HEK293 (cell line): ENCODE measurements at regions not wholly inside any gene's neighbourhood (a gene's known extent, or its start where the extent isn't known, plus 50 kb on each side); places are given as distances from the start of the nearest gene placed in this dataset.

Source experiments
- CTCF ChIA-PET: fragments of 350-600 bp; formaldehyde crosslinking; extraction: SDS; loops from one replicate; lab custom pipeline; 2021; ENCODE audit warnings: antibody characterized with exemption; lab: Yijun Ruan, JAX
- POLR2A ChIA-PET: fragments of 300-600 bp; formaldehyde crosslinking; extraction: SDS; loops from one replicate; lab custom pipeline; 2020; ENCODE audit warnings: antibody characterized with exemption, inconsistent platforms; lab: Yijun Ruan, JAX
- H3K27ac ChIP-seq: fragments of 200-500 bp; sonication (Bioruptor generic); 2 replicates; pipeline ENCODE4 v1.5.1; 2014; ENCODE audit warnings: low read depth, low read length, control low read depth, inconsistent platforms; ENCODE audit errors: extremely low read depth
- H3K36me3 ChIP-seq, 2 experiments: fragments of 200-500 bp in 1 of 2; sonication (Bioruptor generic) in 1 of 2; 1 replicate in 1 of 2; 2 replicates in 1 of 2; pipeline ENCODE4 v1.5.1; 2014 to 2017; ENCODE audit warnings: inconsistent platforms in 2 of 2, low read length in 2 of 2; ENCODE audit not compliant: control insufficient read depth in 2 of 2, insufficient read depth in 1 of 2
- H3K4me1 ChIP-seq: fragments of 200-500 bp; sonication (Bioruptor generic); 2 replicates; pipeline ENCODE4 v1.5.1; 2014; ENCODE audit warnings: mild to moderate bottlenecking, low read length, inconsistent platforms; ENCODE audit not compliant: control insufficient read depth, insufficient read depth
- H3K4me3 ChIP-seq: 2 replicates; pipeline ENCODE4 v1.5.1; 2011; ENCODE audit warnings: low read depth, mild to moderate bottlenecking, control low read depth, low read length, moderate library complexity
- H3K9me3 ChIP-seq: fragments of 200-500 bp; sonication (Bioruptor generic); 2 replicates; pipeline ENCODE4 v1.5.1; 2014; ENCODE audit warnings: low read depth, low read length, inconsistent platforms; ENCODE audit not compliant: control insufficient read depth, insufficient read depth
- BCL11A ChIP-seq: fragments of 450-650 bp; formaldehyde crosslinking; IDR thresholded peaks from 2 replicates; pipeline ENCODE4 v1.5.1; 2016; ENCODE audit warnings: low read depth, missing biosample characterization, missing genetic modification characterization
- GLIS1 ChIP-seq: fragments of 450-650 bp; formaldehyde crosslinking; IDR thresholded peaks from 2 replicates; pipeline ENCODE4 v1.5.1; 2016; ENCODE audit warnings: missing biosample characterization, missing genetic modification characterization
- HOXC10 ChIP-seq: sonication (generic); formaldehyde crosslinking; IDR thresholded peaks from 2 replicates; pipeline ENCODE4 v1.8.1; 2023; ENCODE audit warnings: mild to moderate bottlenecking, missing genetic modification reagents
- KLF16 ChIP-seq: fragments of 450-650 bp; formaldehyde crosslinking; IDR thresholded peaks from 2 replicates; pipeline ENCODE4 v1.5.1; 2017; ENCODE audit warnings: missing biosample characterization, missing genetic modification characterization
- OSR2 ChIP-seq: fragments of 450-650 bp; formaldehyde crosslinking; IDR thresholded peaks from 2 replicates; pipeline ENCODE4 v1.5.1; 2016; ENCODE audit warnings: missing biosample characterization, missing genetic modification characterization
- SCRT1 ChIP-seq: fragments of 450-650 bp; formaldehyde crosslinking; IDR thresholded peaks from 2 replicates; pipeline ENCODE4 v1.5.1; 2016; ENCODE audit warnings: missing biosample characterization, missing genetic modification characterization, borderline replicate concordance
- ZBTB20 ChIP-seq: fragments of 450-650 bp; formaldehyde crosslinking; IDR thresholded peaks from 2 replicates; pipeline ENCODE4 v1.5.1; 2016; ENCODE audit warnings: missing biosample characterization, missing genetic modification characterization
- ZNF155 ChIP-seq: fragments of 450-650 bp; formaldehyde crosslinking; IDR thresholded peaks from 2 replicates; pipeline ENCODE4 v1.5.1; 2016; ENCODE audit warnings: missing biosample characterization, missing genetic modification characterization
- ZNF2 ChIP-seq: fragments of 450-650 bp; formaldehyde crosslinking; IDR thresholded peaks from 2 replicates; pipeline ENCODE4 v1.5.1; 2016; ENCODE audit warnings: missing biosample characterization, missing genetic modification characterization
- ZNF23 ChIP-seq: fragments of 450-650 bp; formaldehyde crosslinking; IDR thresholded peaks from 2 replicates; pipeline ENCODE4 v1.5.1; 2016; ENCODE audit warnings: missing biosample characterization, missing genetic modification characterization, borderline replicate concordance
- ZNF549 ChIP-seq: fragments of 450-650 bp; IDR thresholded peaks from 2 replicates; pipeline ENCODE4 v1.5.1; 2018; ENCODE audit warnings: missing biosample characterization, missing genetic modification characterization, mild to moderate bottlenecking, inconsistent platforms, moderate library complexity
- TF ChIP-seq, protein P1 (sequence below): fragments of 450-650 bp; formaldehyde crosslinking; IDR thresholded peaks from 2 replicates; pipeline ENCODE4 v1.5.1; 2016; ENCODE audit warnings: missing biosample characterization, missing genetic modification characterization, borderline replicate concordance
- TF ChIP-seq, protein P2 (sequence below): fragments of 450-650 bp; formaldehyde crosslinking; IDR thresholded peaks from 2 replicates; pipeline ENCODE4 v1.5.1; 2016; ENCODE audit warnings: missing biosample characterization, missing genetic modification characterization
- TF ChIP-seq, protein P3 (sequence below): fragments of 450-650 bp; formaldehyde crosslinking; IDR thresholded peaks from 2 replicates; pipeline ENCODE4 v1.5.0; 2017; ENCODE audit warnings: missing biosample characterization, missing genetic modification characterization, borderline replicate concordance
- TF ChIP-seq, protein P4 (sequence below): fragments of 450-650 bp; formaldehyde crosslinking; IDR thresholded peaks from 2 replicates; pipeline ENCODE4 v1.5.1; 2016; ENCODE audit warnings: missing biosample characterization, missing genetic modification characterization

DNA sequence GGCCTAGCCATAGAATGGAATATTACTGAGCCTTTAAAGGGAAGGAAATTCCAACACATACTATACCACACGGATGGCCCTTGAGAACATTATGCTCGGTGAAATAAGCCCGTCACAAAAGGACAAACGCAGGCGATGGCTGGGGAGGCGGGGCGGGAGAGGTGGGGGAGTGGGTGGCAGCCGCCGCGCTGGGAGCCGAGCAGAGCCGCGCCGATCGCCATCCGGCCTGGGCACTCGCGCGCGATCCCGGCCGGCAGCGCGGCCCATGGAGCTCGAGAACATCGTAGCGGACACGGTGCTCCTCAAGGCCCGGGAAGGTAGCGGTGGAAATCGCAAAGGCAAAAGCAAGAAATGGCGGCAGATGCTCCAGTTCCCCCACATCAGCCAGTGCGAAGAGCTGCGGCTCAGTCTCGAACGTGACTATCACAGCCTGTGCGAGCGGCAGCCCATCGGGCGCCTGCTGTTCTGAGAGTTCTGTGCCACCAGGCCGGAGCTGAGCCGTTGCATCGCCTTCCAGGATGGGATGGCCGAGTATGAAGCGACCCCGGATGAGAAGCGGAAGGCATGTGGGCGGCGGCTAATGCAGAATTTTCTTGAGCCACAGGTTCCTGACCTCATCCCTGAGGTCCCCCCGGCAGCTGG lies 140.1 kb downstream of the ZDHHC20 start:
- Histone ChIP-seq H3K36me3 (no peaks in the 10 kb centered on the region), H3K4me1 (no peaks in the 10 kb centered on the region), H3K9me3 (no peaks in the 10 kb centered on the region), H3K4me3 (no peak overlapping the region), H3K27ac (no peak overlapping the region)
- ChIA-PET POLR2A (no interaction called here), CTCF (no interaction called here)
- TF ChIP-seq, protein P1, sequence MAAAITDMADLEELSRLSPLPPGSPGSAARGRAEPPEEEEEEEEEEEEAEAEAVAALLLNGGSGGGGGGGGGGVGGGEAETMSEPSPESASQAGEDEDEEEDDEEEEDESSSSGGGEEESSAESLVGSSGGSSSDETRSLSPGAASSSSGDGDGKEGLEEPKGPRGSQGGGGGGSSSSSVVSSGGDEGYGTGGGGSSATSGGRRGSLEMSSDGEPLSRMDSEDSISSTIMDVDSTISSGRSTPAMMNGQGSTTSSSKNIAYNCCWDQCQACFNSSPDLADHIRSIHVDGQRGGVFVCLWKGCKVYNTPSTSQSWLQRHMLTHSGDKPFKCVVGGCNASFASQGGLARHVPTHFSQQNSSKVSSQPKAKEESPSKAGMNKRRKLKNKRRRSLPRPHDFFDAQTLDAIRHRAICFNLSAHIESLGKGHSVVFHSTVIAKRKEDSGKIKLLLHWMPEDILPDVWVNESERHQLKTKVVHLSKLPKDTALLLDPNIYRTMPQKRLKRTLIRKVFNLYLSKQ (tag by site-specific recombination): no peak
- no peak for TF ChIP-seq BCL11A (tag by site-specific recombination)
- no peak for TF ChIP-seq ZNF2 (tag by site-specific recombination)
- TF ChIP-seq SCRT1: no peak
- no peak for TF ChIP-seq ZNF155 (tag by site-specific recombination)
- TF ChIP-seq HOXC10 (CRISPR knock-in tag): no peak

DNA sequence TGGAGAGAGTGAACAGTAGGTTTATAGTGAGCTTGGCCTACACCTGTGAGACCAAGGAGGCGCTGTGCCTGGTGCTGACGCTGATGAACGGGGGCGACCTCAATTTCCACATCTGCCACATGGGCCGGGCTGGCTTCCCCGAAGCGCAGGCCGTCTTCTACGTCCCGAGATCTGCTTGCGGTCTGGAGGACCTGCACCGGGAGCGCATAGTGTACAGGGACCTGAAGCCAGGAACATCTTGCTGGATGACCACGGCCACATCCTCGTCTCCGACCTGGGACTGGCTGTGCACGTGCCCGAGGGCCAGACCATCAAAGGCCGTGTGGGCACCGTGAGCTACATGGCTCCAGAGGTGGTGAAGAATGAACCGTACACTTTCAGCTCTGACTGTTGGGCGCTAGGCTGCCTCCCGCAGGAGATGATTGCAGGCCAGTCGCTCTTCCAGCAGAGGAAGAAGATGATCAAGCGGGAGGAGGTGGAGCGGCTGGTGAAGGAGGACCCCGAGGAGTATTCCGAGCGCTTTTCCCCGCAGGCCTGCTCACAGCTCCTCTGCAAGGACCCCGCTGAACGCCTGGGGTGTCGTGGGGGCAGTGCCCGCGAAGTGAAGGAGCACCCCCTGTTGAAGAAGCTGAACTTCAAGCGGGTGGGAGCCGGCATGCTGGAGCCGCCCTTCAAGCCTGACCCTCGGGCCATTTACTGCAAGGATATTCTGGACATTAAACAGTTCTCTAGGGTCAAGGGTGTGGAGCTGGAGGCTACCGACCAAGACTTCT lies 139.0 kb downstream of the ZDHHC20 start:
- Histone ChIP-seq H3K4me1 (no peaks in the 10 kb centered on the region), H3K4me3 (no peak overlapping the region), H3K9me3 (no peaks in the 10 kb centered on the region), H3K36me3 (no peaks in the 10 kb centered on the region), H3K27ac (no peak overlapping the region)
- TF ChIP-seq KLF16 (tag by site-specific recombination): no peak
- no peak for TF ChIP-seq GLIS1 (tag by site-specific recombination)
- no peak for TF ChIP-seq ZBTB20 (tag by site-specific recombination)
- TF ChIP-seq, protein P2, sequence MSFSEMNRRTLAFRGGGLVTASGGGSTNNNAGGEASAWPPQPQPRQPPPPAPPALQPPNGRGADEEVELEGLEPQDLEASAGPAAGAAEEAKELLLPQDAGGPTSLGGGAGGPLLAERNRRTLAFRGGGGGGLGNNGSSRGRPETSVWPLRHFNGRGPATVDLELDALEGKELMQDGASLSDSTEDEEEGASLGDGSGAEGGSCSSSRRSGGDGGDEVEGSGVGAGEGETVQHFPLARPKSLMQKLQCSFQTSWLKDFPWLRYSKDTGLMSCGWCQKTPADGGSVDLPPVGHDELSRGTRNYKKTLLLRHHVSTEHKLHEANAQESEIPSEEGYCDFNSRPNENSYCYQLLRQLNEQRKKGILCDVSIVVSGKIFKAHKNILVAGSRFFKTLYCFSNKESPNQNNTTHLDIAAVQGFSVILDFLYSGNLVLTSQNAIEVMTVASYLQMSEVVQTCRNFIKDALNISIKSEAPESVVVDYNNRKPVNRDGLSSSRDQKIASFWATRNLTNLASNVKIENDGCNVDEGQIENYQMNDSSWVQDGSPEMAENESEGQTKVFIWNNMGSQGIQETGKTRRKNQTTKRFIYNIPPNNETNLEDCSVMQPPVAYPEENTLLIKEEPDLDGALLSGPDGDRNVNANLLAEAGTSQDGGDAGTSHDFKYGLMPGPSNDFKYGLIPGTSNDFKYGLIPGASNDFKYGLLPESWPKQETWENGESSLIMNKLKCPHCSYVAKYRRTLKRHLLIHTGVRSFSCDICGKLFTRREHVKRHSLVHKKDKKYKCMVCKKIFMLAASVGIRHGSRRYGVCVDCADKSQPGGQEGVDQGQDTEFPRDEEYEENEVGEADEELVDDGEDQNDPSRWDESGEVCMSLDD (tag by site-specific recombination): no peak
- TF ChIP-seq, protein P3, sequence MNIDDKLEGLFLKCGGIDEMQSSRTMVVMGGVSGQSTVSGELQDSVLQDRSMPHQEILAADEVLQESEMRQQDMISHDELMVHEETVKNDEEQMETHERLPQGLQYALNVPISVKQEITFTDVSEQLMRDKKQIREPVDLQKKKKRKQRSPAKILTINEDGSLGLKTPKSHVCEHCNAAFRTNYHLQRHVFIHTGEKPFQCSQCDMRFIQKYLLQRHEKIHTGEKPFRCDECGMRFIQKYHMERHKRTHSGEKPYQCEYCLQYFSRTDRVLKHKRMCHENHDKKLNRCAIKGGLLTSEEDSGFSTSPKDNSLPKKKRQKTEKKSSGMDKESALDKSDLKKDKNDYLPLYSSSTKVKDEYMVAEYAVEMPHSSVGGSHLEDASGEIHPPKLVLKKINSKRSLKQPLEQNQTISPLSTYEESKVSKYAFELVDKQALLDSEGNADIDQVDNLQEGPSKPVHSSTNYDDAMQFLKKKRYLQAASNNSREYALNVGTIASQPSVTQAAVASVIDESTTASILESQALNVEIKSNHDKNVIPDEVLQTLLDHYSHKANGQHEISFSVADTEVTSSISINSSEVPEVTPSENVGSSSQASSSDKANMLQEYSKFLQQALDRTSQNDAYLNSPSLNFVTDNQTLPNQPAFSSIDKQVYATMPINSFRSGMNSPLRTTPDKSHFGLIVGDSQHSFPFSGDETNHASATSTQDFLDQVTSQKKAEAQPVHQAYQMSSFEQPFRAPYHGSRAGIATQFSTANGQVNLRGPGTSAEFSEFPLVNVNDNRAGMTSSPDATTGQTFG: no peak
- TF ChIP-seq ZNF23: no peak
- TF ChIP-seq, protein P4, sequence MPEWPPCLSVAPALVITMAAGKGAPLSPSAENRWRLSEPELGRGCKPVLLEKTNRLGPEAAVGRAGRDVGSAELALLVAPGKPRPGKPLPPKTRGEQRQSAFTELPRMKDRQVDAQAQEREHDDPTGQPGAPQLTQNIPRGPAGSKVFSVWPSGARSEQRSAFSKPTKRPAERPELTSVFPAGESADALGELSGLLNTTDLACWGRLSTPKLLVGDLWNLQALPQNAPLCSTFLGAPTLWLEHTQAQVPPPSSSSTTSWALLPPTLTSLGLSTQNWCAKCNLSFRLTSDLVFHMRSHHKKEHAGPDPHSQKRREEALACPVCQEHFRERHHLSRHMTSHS (tag by site-specific recombination): no peak
- CTCF ChIA-PET: no interaction called here
- POLR2A ChIA-PET: no interaction called here

DNA sequence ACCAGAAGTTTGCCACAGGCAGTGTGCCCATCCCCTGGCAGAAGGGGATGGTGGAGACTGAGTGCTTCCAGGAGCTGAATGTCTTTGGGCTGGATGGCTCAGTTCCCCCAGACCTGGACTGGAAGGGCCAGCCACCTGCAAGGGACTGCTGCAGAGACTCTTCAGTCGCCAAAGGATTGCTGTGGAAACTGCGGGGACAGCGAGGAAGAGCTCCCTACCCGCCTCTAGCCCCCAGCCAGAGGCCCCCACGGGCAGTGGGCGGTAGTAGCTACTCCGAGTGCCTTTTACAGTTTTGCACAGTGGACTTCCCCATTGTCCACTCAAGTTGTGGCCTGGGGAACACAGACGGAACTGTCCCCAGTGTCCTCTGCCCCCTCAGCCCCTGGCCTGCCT lies 138.5 kb downstream of the ZDHHC20 start:
- CTCF ChIA-PET: no interaction called here
- Histone ChIP-seq H3K4me1 (no peaks in the 10 kb centered on the region), H3K4me3 (no peak overlapping the region)
- TF ChIP-seq ZNF549 (tag by site-specific recombination): no peak
- no peak for TF ChIP-seq OSR2 (tag by site-specific recombination)
- TF ChIP-seq, all 188 proteins: peak for 0
- POLR2A ChIA-PET: no interaction called here
- Histone ChIP-seq H3K27ac (no peak overlapping the region), H3K9me3 (no peaks in the 10 kb centered on the region), H3K36me3 (no peaks in the 10 kb centered on the region)
